Small intestine (tissue), 7 donors: ENCODE measurements at regions not wholly inside any gene's neighbourhood (a gene's known extent, or its start where the extent isn't known, plus 50 kb on each side); places are given as distances from the start of the nearest gene placed in this dataset.

Experiments
- DNase-seq, 2 donors: peaks; one replicate each; pipeline versions ENCODE4 v3.0.0 to v3.0.0-alpha.2; 2013
- FAIRE-seq: peaks from 2 replicates; lab custom pipeline; 2012; peaks lifted over from hg19 to GRCh38; lab: Jason Lieb, UNC
- H3K27ac ChIP-seq, 3 donors: one replicate each; pipeline ENCODE4 v1.5.1; 2013; ENCODE audit warnings: low read length in 2 of 3, mild to moderate bottlenecking in 2 of 3, control low read depth in 1 of 3, inconsistent platforms in 1 of 3, low read depth in 1 of 3, moderate library complexity in 1 of 3
- H3K27me3 ChIP-seq, 3 donors: one replicate each; pipeline ENCODE4 v1.6.1; 2013; ENCODE audit warnings: low read length in 3 of 3, inconsistent platforms in 1 of 3; ENCODE audit not compliant: control insufficient read depth in 3 of 3, insufficient read depth in 3 of 3
- H3K36me3 ChIP-seq, 3 donors: one replicate each; pipeline ENCODE4 v1.6.1; 2013; ENCODE audit warnings: low read length in 3 of 3, inconsistent platforms in 1 of 3, low read depth in 1 of 3, mild to moderate bottlenecking in 1 of 3, moderate library complexity in 1 of 3; ENCODE audit not compliant: control insufficient read depth in 3 of 3, insufficient read depth in 2 of 3
- H3K4me1 ChIP-seq, 3 donors: one replicate each; pipeline ENCODE4 v1.6.1; 2013; ENCODE audit warnings: low read length in 2 of 3, inconsistent platforms in 1 of 3, low read depth in 1 of 3, mild to moderate bottlenecking in 1 of 3, moderate library complexity in 1 of 3; ENCODE audit not compliant: control insufficient read depth in 3 of 3, insufficient read depth in 2 of 3
- H3K4me3 ChIP-seq, 3 donors: one replicate each; pipeline ENCODE4 v1.5.1; 2013; ENCODE audit warnings: low read length in 3 of 3, control low read depth in 1 of 3, inconsistent platforms in 1 of 3, low read depth in 1 of 3, mild to moderate bottlenecking in 1 of 3, moderate library complexity in 1 of 3
- H3K9me3 ChIP-seq, 2 donors: one replicate each; pipeline ENCODE4 v1.6.1; 2013; ENCODE audit warnings: low read depth in 1 of 2, low read length in 1 of 2; ENCODE audit not compliant: control insufficient read depth in 2 of 2, insufficient read depth in 1 of 2
- WGBS, 3 donors: extraction: QIAGEN DNeasy Blood & Tissue Kit; methylation state at CpG; one replicate each; pipeline ENCODE4 v1.1.7; 2013; 5-methylcytosine and 5-hydroxymethylcytosine counted together
- donor health status: healthy with polysubstance abuse.
- donor health status: control.
- donor health status: control.
- donor health status: Bipolar disorder and iron deficiency.
- donor health status: healthy.

DNA sequence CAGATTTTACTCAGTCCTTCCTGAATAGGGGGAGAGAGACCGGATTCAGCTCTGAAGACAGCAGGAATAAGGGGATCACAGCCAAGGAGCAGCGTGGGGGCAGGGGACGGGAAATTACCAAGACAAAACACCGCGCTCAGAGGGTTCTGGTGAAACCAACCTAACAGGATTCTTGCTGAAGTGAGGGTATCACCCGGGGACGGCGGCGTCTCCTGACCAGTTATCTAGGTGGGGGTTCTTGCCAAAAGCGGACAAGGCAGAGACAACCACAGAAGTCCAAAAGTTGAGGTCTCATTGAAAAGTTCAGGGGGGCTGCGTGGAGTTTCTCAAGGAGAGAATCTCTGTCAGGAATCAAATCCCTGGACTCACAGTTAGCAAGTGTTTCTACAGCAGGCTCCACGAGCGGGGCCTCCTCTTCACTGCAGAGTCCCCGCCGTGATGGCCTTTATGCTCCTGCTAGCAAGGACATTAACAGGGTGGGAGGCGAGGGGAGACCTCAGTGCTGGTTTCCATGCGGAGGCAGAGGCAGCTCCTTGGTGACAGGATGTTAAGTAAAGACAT, 291.0 kb downstream of the BRD1 start:
- H3K27me3 ChIP-seq = no peaks in the 10 kb centered on the region
- FAIRE-seq = no peak
- WGBS, 3 donors = 45 to 56% (median 47%) methylated on average over 17 of the region's 17 CpGs

GRCh38 chr22:49535527-49536125, 292.0 kb downstream of the BRD1 start:
- WGBS, 3 donors = 71 to 89% (median 73%) methylated on average over 16 of the region's 16 CpGs
- no peaks in the 10 kb centered on the region for H3K4me1 ChIP-seq
- DNase-seq (no peak), FAIRE-seq (no peak)
- no peaks in the 10 kb centered on the region for H3K36me3 ChIP-seq
- H3K27ac ChIP-seq = no peak overlapping the region
- H3K4me3 ChIP-seq = no peak overlapping the region
- no peaks in the 10 kb centered on the region for H3K9me3 ChIP-seq
- H3K27me3 ChIP-seq = no peaks in the 10 kb centered on the region

More for the DNA sequence above, 291.0 kb downstream of the BRD1 start:
- Histone ChIP-seq H3K4me3 (no peak overlapping the region), H3K27ac (no peak overlapping the region), H3K36me3 (no peaks in the 10 kb centered on the region), H3K9me3 (no peaks in the 10 kb centered on the region), H3K4me1 (no peaks in the 10 kb centered on the region)
- DNase-seq = no peak

GRCh38 chr22:49535126-49535525, 292.5 kb downstream of the BRD1 start:
- DNase-seq = no peak
- H3K36me3 ChIP-seq = no peaks in the 10 kb centered on the region
- no peak overlapping the region for H3K4me3 ChIP-seq
- no peaks in the 10 kb centered on the region for H3K4me1 ChIP-seq
- no peak for FAIRE-seq
- no peaks in the 10 kb centered on the region for H3K27me3 ChIP-seq
- WGBS, 3 donors = 80 to 90% (median 87%) methylated on average over 9 of the region's 9 CpGs
- no peak overlapping the region for H3K27ac ChIP-seq
- no peaks in the 10 kb centered on the region for H3K9me3 ChIP-seq

- no peaks in the 10 kb centered on the region for H3K9me3 ChIP-seq
- H3K27ac ChIP-seq = no peak overlapping the region
- FAIRE-seq (no peak), DNase-seq (no peak)
- no peaks in the 10 kb centered on the region for H3K4me1 ChIP-seq
- no peaks in the 10 kb centered on the region for H3K27me3 ChIP-seq
- WGBS, 3 donors = 84 to 88% (median 87%) methylated on average over 16 of the region's 16 CpGs
- no peak overlapping the region for H3K4me3 ChIP-seq
- no peaks in the 10 kb centered on the region for H3K36me3 ChIP-seq
These were observed 293.3 kb downstream of the BRD1 start for GRCh38 chr22:49534386-49534785.

DNA sequence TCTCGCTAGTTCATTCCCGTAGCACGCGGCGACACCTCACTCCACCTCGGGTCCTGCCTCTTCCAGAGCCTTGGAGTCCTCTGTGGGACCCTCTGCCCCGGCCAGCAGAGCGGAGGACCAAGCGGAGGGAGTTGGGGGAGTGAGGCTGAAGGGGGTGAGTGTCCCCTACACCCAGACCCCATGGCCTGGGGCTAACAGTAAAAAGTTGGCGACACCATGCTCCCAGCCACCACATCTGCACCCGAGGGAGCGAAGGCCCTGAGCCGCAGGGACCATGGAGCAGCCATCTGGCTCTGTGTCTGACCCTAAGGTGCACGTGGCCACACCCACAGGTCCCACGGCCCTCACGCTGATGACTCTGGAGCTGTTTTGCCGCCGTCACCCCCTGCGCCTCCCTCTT, 293.8 kb downstream of the BRD1 start:
- Histone ChIP-seq H3K4me1 (no peaks in the 10 kb centered on the region), H3K36me3 (no peaks in the 10 kb centered on the region), H3K27ac (no peak overlapping the region), H3K4me3 (no peak overlapping the region), H3K27me3 (no peaks in the 10 kb centered on the region), H3K9me3 (no peaks in the 10 kb centered on the region)
- 77 to 90% (median 85%) methylated on average over 19 of the region's 19 CpGs for whole genome bisulfite sequencing, 3 donors
- DNase-seq = no peak
- FAIRE-seq = no peak

DNA sequence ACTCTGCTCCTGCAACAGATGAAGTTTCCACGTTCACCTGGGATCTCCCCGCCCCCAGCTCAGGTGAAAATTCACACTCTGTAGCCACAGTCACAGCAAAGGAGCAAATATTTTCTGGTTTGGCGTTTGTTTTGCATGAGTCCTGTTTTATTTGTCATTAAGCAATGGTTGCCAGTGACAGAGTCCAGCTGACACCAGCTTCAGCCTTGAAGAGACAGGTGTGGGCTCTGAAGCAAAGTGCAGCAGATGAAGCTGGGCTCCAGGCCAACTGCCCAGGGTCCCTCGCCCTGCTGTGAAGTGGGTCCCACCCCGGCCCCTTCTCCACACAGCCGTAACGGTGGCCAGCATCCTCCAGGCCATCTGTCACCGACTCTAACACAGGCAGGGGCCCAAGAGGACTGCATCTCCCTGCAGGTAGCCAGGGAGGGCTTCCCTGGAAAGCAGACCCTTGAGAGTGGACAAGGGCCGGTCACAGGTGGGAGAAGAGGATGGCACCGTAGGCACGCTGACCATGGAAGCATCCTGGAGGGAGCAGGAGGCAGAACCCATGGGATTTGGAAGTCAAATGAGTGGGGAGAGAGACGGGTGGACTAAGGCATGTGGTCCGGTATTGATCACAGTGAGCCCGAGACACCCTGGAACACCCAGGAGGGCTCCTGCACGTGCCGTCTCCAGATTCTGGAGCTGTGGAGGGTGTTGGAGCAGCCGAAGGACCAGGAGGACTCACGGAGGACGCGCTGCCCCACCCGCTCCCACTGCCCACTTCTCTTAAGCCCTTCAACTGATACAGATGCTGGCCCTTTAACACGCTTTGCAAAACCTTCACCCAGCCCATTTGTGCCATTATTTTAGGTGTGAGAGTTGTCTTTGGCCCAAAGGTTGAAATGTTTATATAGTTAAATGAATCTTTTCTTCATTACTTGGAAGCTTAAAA, 294.5 kb downstream of the BRD1 start:
- no peak for FAIRE-seq
- DNase-seq = no peak

GRCh38 chr22:49531368-49531791, 296.3 kb downstream of the BRD1 start:
- 63 to 71% (median 66%) methylated on average over 11 of the region's 11 CpGs for WGBS, 3 donors
- no peak overlapping the region for H3K27ac ChIP-seq
- H3K4me1 ChIP-seq = no peaks in the 10 kb centered on the region
- H3K9me3 ChIP-seq = no peaks in the 10 kb centered on the region
- no peak overlapping the region for H3K4me3 ChIP-seq
- FAIRE-seq (no peak), DNase-seq (no peak)
- no peaks in the 10 kb centered on the region for H3K36me3 ChIP-seq
- no peaks in the 10 kb centered on the region for H3K27me3 ChIP-seq

More for the DNA sequence above, 294.5 kb downstream of the BRD1 start:
- Histone ChIP-seq H3K27me3 (no peaks in the 10 kb centered on the region), H3K9me3 (no peaks in the 10 kb centered on the region), H3K4me3 (no peak overlapping the region), H3K36me3 (no peaks in the 10 kb centered on the region), H3K27ac (no peak overlapping the region), H3K4me1 (no peaks in the 10 kb centered on the region)
- 64 to 80% (median 72%) methylated on average over 22 of the region's 22 CpGs for WGBS, 3 donors

- no peak overlapping the region for H3K4me3 ChIP-seq
- no peak overlapping the region for H3K27ac ChIP-seq
- H3K36me3 ChIP-seq = no peaks in the 10 kb centered on the region
- WGBS, 3 donors = 75 to 84% (median 78%) methylated on average over 19 of the region's 19 CpGs
- H3K9me3 ChIP-seq = no peaks in the 10 kb centered on the region
- no peaks in the 10 kb centered on the region for H3K4me1 ChIP-seq
- FAIRE-seq (no peak), DNase-seq (no peak)
- H3K27me3 ChIP-seq = no peaks in the 10 kb centered on the region
These were observed 296.9 kb downstream of the BRD1 start for GRCh38 chr22:49530671-49531367.
